ENCODE measurements at regions not wholly inside any gene's neighbourhood (a gene's known extent, or its start where the extent isn't known, plus 50 kb on each side); places are given as distances from the start of the nearest gene placed in this dataset.
"Not testable (repeated sequence)": the region's sequence is repeated elsewhere in the genome, so short reads cannot be mapped to it uniquely, and the experiment has no call there.

DNA sequence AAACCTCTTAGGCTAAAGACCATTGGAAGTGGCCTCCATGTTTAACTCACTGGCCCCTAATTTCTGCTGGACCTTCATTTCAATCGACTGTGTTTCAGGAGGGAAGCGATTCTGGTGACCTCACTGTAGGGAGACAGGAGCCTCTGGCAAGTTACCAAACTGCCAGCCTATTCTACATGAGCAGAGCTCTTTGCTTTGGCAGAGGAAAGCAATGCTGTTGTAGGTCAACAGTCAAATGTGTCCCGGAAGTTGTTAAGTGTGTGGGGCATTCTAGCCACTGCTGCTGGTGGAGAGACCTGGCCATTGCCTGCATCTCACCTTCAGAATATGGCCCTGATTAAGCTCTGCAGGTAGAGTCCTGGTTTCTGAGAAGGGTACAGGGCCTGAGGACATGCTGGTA is 306.8 kb upstream of the NOTCH2NLA start:
- intact Hi-C loops (cut with DNase I); DNase-seq (ENCODE audit: low spot score): not testable (repeated sequence)

DNA sequence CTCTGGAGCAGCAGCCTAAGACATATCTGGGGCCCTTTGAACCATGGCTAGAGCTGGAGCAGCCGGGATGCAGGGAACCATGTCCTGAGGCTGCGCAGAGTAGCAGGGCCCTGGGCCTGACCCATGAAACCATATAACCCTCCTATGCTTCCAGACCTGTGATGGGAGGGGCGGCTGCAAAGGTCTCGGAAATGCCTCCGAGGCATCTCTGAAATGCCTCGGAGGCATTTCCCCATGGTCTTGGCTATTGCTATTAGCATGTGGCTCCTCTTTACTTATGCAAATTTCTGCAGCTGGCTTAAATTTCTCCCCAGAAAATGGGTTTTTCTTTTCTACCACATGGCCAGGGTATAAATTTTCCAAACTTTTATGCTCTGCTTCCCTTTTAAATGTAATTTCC is 302.1 kb upstream of the NOTCH2NLA start:
- intact Hi-C loops (cut with DNase I), result not testable (repeated sequence)

DNA sequence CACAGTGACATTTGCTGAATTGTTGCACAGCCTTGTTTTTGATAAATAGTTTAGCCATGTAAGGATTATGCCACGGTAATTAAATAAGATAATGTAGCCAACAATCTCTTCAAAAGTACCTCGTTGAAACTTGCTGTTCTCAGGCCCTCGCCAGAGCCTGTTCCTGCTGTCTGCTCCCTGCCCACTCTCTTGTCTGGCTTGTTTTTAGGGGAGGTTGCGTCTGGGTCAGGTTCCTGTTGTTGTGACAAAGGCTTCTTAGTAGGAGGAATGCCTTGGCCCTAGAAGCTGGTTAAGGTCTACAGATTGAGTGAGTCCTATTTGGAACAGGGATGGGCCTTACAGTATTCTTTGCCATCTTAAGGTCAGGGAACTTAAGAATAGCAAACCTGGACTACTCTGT is 294.0 kb upstream of the NOTCH2NLA start:
- intact Hi-C loops (cut with DNase I); DNase-seq (ENCODE audit: low spot score): not testable (repeated sequence)

More for the DNA sequence above, 302.1 kb upstream of the NOTCH2NLA start:
- DNase-seq (ENCODE audit: low spot score), result not testable (repeated sequence)

DNA sequence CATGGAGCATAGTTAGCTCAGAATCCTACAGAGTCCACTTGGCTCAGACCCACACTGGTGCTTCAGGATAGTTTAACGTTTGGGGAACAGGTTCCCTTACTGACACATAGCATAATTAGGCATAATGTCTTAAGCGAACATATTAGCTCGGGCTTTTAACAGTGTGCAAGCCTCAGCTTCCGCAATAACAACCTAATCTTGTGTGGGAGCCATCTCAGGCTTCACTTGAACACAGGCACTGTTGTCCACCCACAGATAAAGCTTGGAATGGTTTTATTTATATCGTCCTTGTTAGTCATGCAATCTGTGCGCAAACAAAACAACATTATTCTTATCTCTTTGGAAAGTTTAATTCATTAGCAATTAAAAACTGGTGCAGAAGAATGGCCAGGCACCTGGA is 293.5 kb upstream of the NOTCH2NLA start:
- intact Hi-C loops (cut with DNase I); DNase-seq (ENCODE audit: low spot score): not testable (repeated sequence)

DNA sequence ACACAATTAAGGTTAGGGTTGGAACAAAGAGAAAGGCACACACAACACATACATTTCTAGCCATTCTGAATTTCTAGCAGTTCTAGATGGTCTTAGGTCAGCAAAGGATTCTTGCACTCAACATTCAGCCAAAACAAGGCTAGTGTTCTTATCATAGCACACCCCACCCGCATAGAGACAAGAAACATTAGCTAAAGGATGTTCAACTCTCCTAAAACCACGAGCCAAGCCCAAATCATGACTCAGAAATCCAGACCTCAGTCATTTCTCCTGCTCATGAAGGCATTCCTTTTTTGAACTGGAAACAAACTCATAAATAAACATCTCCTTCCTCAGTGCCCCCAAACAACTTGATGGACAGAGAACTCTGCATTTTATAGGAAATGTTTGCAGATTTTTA is 293.0 kb upstream of the NOTCH2NLA start:
- intact Hi-C loops (cut with DNase I), result not testable (repeated sequence)

DNA sequence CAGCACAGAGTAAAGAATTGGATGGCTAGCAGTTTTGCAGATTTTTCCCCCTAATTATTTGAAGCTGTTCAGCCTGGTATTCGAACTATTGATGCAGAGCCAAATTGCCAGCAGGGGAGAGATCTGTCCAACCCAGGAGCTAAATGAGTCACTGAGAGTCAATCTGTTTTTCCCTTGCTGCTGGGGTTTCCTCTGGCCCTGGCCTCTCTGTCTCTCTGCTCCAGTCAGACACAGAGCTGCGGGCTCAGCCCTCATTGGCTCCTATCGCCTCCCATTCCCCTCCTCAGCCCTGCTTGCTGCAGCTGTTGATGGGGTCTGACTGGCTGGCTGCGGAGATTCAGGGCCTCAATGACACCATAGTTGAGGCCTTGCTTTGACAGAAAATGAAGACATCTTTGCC is 284.9 kb upstream of the NOTCH2NLA start:
- DNase-seq (ENCODE audit: low spot score); intact Hi-C loops (cut with DNase I): not testable (repeated sequence)

More for the DNA sequence above, 293.0 kb upstream of the NOTCH2NLA start:
- not testable (repeated sequence) for DNase-seq (ENCODE audit: low spot score)

DNA sequence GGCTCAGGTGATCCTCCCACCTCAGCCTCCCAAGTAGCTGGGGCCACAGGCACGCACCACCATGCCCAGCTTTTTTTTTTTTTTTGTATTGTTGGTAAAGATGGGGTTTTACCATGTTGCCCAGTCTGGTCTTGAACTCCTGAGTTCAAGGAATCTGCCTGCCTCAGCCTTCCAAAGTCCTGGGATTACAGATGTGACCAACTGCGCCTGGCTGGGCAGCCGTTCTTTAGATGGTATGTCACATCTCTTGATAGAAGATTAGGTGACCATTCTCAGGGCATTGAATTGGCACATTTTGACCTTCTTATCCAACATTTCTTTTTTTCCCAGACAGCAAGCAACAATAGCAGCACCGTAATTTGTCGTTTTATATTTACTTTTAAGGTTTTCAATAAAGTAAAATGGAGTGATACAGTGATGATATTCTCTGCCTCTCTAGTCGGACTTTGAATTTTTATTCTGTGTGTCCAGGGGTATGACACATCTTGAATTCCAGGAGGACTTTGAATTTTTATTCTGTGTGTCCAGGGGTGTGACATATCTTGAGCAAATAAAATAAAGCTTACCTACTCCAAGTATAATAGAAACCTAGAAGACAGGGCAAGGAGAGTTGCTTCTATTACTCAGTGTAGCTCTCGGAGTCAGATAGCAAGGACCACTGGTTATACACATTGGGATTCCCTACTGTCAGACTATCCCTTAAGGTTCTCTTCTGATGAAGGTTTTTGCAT is 282.4 kb upstream of the NOTCH2NLA start:
- intact Hi-C loops (cut with DNase I), result not testable (repeated sequence)
- DNase-seq (ENCODE audit: low spot score), result peak; percentile 41

DNA sequence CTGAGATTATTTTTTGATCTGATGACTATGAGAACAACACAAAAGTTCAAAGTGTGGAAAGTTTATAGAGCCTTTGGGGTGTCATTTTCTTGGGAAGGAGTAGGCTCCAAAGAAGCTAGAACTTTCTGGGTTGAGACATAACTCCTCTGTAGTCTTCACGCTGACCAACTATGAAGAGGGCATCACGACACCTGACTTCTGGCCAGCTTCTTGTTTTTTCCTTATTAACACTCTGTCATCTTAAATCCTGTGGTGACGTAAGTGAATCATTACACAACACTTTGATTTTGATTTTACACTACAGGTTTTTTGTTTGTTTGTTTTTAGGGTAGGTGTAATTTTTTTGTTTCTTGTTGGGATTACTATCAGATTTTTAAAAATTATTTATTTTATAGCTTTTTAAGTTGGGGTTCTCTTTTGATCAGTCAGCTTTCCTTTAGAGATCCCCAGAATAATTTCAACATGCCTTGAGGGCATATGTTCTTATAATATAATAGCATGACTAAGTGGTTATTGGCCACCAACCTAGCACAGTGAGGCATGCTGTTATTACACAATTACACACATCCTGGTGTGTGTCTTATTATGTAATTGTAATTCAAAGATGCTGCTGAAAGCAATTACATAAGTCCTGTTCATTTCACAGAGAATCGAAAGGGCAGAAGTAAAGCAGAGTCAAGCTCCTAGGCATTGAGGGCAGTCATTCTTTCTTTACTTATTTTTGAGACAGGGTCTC is 281.6 kb upstream of the NOTCH2NLA start:
- intact Hi-C loops (cut with DNase I); DNase-seq (ENCODE audit: low spot score): not testable (repeated sequence)

DNA sequence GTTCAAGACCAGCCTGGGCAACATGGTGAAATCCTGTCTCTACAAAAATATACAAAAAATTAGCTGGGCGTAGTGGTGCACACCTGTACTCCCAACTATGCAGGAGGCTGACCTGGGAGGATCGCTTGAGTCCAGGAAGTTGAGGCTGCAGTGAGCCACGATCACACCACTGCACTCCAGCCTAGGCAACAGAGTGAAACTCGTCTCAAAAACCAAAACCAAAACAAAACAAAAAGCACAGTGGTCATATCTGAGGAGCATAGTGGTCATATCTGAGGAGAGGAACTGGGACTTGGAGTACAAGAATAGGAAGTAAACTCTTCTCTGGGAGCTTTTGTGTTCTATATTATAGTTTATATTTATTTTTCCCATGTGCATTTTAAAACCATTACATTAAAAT is 275.3 kb upstream of the NOTCH2NLA start:
- intact Hi-C loops (cut with DNase I); DNase-seq (ENCODE audit: low spot score): not testable (repeated sequence)

DNA sequence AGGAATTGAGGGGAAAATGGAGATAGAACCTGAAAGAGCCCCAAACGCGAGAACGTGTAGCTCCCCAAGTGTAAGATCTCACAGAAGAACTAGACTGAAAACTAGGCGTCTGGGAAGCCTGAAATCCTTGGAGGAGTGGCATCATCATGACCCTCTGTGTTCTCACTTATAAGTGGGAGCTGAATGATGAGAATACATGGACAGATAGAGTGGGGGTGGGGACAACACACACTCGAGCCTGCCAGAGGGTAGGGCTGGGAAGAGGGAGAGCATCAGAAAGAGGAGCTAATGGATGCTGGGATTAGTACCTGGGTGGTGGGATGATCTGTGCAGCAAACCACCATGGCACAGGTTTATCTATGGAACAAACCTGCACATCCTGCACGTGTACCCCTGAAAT is 258.7 kb upstream of the NOTCH2NLA start:
- intact Hi-C loops (cut with DNase I); DNase-seq (ENCODE audit: low spot score): not testable (repeated sequence)

DNA sequence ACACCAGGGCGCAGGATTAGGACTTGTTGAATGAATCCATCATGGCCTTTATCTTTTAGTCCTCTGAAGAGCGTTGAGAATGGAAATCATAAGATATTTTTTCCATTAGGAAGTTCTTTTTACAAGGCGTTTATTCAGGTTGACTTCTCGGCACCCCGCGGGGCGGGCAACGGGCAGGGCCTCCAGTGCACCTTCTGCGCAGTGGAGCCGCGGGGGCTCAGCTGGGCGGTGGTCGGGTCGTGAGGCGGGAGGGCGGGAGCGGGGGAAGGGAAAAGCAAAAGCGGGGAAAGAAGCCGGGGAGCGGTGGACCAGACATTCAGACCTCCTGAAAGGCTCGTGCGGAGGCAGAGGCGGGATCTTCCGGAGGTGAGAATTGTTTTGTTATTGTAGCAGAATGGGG is 258.3 kb upstream of the NOTCH2NLA start:
- intact Hi-C loops (cut with DNase I); DNase-seq (ENCODE audit: low spot score): not testable (repeated sequence)

DNA sequence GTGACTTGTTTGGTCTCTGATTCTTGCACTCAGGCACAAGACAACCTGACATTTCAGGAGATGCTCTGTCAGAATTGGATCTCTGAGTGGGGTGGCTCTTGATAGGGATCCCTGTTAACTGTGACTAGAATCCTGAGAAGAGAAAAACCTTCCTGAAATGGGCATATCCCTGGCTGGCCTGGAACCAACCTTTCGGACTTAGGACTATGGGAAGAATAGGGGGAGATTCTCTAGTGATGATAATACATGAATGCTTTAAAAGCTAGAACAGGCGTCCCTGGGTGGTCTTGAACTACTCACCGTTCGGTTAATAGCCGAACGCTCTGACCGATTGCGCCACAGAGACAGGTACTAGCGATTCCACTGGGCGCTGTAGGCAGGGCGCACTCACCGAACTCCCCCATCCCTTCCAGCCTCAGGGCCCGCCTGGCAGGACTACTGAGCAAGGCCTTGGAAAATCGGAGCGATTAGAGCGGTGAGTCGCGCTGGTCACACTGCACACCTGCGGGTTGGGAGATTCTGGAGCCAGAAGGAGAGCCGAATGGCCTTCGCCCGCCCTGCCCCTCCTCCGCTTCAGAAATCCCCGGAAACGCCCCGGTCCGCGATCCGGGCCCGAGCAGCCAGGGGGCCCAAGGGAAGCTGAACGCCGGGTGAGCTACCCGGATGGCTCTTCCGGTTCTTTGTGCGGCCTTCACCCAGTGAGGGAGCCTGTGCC is 257.6 kb upstream of the NOTCH2NLA start:
- intact Hi-C loops (cut with DNase I), result not testable (repeated sequence)
- DNase-seq (ENCODE audit: low spot score), result peak; percentile 80

DNA sequence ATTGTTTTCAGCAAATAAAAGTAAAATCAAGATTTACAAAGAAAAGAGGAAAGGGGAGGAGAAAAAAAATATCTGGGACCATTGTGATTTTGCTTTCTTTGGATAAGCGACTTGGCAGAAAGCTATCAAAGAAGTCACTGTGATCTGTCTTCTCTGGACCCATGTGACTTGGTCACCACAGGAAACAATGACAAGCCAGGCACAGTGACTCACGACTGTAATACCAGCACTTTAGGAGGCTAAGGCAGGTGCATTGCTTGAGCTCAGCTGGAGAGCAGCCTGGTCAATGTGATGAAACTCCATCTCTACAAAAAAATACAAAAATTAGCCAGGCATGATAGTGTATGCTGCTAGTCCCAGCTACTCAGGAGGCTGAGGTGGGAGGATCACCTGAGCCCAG is 255.4 kb upstream of the NOTCH2NLA start:
- DNase-seq (ENCODE audit: low spot score); intact Hi-C loops (cut with DNase I): not testable (repeated sequence)

DNA sequence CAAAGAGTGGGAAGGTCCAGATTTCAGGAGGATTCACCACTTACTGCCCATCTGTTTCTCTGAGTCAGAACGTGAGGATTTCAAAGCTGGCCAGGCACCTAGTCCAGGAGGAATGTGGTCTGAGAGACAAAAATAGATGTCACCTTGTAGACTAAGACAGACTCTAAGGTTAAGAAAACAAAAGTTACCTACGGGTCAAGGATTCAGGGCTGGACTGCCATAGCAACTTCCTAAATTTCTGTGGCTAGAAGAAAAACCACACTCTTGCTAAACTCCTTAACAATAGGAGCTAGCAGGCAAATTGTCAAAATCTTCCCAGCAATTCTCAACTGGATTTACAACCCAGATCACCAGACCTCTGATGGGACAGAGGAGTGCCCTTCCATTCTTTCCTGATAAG is 250.4 kb upstream of the NOTCH2NLA start:
- DNase-seq (ENCODE audit: low spot score); intact Hi-C loops (cut with DNase I): not testable (repeated sequence)

DNA sequence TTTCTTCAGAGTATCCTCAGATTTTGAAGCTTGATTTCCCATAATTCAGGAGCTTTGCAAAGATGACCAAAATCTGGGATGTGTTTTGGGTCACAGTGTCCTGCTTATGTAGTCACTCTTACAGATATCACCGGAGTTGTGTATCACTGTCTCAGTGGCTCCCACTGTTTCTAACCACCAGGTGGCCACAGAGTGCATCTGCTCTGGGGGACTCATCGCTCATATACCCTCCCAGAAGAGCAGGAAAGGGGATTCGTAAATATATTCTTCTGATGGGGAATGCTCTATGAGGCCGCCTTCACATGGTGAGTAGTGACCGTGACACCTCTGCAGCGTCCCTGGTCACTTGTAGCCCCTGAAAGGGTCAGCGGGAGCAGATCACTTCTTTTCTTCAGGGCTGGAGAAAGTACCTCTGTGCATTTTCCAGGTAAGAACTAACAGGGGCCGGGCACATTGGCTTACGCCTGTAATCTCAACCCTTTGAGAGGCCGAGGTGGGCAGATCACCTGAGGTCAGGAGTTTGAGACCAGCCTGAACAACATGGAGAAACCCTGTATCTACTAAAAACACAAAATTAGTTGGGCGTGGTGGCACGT is 249.4 kb upstream of the NOTCH2NLA start:
- intact Hi-C loops (cut with DNase I); DNase-seq (ENCODE audit: low spot score): not testable (repeated sequence)

DNA sequence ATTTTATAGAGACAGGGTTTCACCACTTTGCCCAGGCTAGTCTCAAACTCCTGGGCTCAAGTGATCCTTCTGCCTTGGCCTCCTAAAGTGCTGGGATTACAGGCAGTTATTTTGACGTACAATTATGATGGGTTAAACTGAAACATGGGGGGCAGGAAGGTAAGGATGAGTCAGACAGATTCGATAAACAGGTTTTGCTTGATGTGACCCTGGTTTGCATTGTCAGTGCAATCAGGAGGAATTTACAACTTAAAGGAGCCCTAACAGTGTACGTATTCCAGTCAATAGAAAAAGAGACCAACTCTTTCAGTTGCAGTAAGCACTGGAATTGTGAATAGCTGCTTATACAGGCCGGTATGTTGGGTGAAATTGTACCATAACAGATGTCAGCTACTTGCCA is 246.3 kb upstream of the NOTCH2NLA start:
- DNase-seq (ENCODE audit: low spot score); intact Hi-C loops (cut with DNase I): not testable (repeated sequence)

DNA sequence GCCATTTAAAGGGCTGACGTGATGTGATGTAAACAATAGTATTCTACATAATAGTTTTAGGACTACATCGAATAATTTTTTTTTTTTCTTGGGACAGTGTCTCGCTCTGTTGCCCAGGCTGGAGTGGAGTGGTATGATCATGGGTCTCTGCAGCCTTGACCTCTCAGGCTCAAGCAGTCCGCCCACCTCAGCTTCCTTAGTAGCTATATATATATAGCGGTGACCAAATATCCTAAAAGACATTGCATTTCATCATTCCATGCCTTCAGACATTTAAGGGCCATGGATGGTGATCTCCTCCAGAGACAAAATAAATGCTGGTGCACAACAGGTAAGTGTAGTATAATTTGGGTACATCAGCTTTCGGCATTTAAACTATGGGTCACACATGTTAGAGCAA is 245.4 kb upstream of the NOTCH2NLA start:
- intact Hi-C loops (cut with DNase I); DNase-seq (ENCODE audit: low spot score): not testable (repeated sequence)

DNA sequence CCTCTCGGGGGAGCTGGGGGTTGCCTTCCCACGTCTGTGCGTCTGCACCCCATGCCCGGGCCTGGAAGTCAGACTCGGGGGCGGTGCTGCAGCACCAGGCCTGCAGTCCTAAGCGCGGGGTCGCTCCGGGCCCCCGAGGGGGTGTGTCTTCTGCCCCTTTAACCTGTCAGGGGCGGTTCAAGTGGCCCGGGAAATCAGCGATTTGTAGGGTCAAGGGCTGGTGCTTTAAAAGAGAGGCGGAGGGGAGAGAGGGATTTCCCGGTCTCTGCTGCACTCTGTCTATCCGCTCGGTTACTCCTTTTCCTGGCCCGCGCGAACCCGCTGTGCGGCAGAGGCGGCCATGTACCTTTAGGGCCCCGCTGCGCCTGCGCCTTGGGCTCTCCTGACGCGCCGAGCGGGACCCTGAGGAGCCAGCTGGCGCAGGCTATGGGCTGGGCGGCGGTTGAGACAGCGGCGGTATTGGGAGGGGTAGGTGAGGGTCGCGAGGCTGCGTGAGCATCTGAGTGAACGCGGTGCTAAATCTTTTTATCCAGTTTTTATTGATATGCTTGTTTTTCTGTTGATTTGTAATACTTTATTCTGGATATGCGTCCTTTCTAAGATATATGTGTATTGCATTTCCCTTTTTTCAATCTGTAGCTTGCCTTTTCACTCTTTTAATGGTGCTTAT is 243.5 kb upstream of the NOTCH2NLA start:
- intact Hi-C loops (cut with DNase I), result not testable (repeated sequence)
- peak; percentile 87 for DNase-seq (ENCODE audit: low spot score)

DNA sequence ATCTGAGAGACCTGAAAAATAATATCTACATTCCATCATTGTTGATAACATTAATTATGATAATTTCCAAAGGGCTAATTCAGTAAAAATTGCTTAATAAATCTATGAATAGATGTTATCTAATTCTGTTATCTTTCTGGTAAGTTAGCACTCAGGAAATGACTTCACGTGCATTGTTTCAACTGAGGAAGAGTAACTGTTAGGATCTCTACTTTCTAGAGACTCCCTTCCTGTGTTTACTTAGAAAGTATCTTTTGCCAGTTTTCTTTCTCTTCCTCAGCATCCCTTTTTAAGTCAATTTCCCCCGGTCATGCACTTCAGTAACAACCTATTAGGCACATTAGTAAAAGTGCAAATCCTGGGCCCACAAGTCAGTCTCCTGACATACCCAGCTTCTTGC is 231.1 kb upstream of the NOTCH2NLA start:
- DNase-seq (ENCODE audit: low spot score); intact Hi-C loops (cut with DNase I): not testable (repeated sequence)
